Keratinocyte (primary cell): ENCODE measurements at regions not wholly inside any gene's neighbourhood (a gene's known extent, or its start where the extent isn't known, plus 50 kb on each side); places are given as distances from the start of the nearest gene placed in this dataset.

Experiments
- DNase-seq: peaks from one replicate; pipeline ENCODE4 v3.0.0-alpha.2; 2011; ENCODE audit warnings: low read depth, missing footprints, low spot score
- FAIRE-seq: peaks from 2 replicates; lab custom pipeline; 2011; peaks lifted over from hg19 to GRCh38; lab: Jason Lieb, UNC
- H2AFZ ChIP-seq: 2 replicates; pipeline ENCODE4 v1.6.0; 2012; ENCODE audit warnings: low read length, control low read depth, inconsistent platforms; ENCODE audit not compliant: control insufficient read depth
- H3K27ac ChIP-seq: 2 replicates; pipeline ENCODE4 v1.5.1; 2011; ENCODE audit warnings: low read length; ENCODE audit not compliant: control insufficient read depth, insufficient read depth
- H3K27me3 ChIP-seq: 3 replicates; pipeline ENCODE4 v1.6.0; 2011; ENCODE audit warnings: low read length; ENCODE audit not compliant: control insufficient read depth, insufficient read depth; ENCODE audit errors: extremely low read depth
- H3K36me3 ChIP-seq, 2 experiments: 2 replicates in 1 of 2; 3 replicates in 1 of 2; pipeline ENCODE4 v1.5.1; 2011; ENCODE audit warnings: low read length in 2 of 2, mild to moderate bottlenecking in 1 of 2; ENCODE audit not compliant: control insufficient read depth in 2 of 2, insufficient read depth in 2 of 2; ENCODE audit errors: extremely low read depth in 1 of 2
- H3K4me1 ChIP-seq: 3 replicates; pipeline ENCODE4 v1.5.1; 2011; ENCODE audit warnings: low read length; ENCODE audit not compliant: control insufficient read depth, insufficient read depth; ENCODE audit errors: extremely low read depth
- H3K4me2 ChIP-seq: 3 replicates; pipeline ENCODE4 v1.6.0; 2011; ENCODE audit warnings: low read depth, low read length; ENCODE audit not compliant: control insufficient read depth, insufficient read depth; ENCODE audit errors: extremely low read depth
- H3K4me3 ChIP-seq, 3 experiments: fragments of 200-600 bp in 1 of 3; sonication (generic) in 1 of 3; 2 replicates in 2 of 3; 3 replicates in 1 of 3; pipeline ENCODE4 v1.5.1; 2011 to 2016; ENCODE audit warnings: low read length in 3 of 3, mild to moderate bottlenecking in 3 of 3, control low read depth in 2 of 3, inconsistent platforms in 1 of 3, low read depth in 1 of 3, mixed read lengths in 1 of 3, mixed run types in 1 of 3, moderate library complexity in 1 of 3; ENCODE audit not compliant: control insufficient read depth in 2 of 3, insufficient read depth in 2 of 3; ENCODE audit errors: extremely low read depth in 1 of 3
- H3K79me2 ChIP-seq: 2 replicates; pipeline ENCODE4 v1.6.0; 2012; ENCODE audit warnings: low read length; ENCODE audit not compliant: control insufficient read depth, insufficient read depth
- H3K9ac ChIP-seq: 3 replicates; pipeline ENCODE4 v1.6.0; 2011; ENCODE audit warnings: low read length; ENCODE audit not compliant: control insufficient read depth, insufficient read depth; ENCODE audit errors: extremely low read depth
- H3K9me1 ChIP-seq: 3 replicates; pipeline ENCODE4 v1.6.0; 2011; ENCODE audit warnings: low read length; ENCODE audit not compliant: control insufficient read depth, insufficient read depth; ENCODE audit errors: extremely low read depth
- H3K9me3 ChIP-seq: 2 replicates; pipeline ENCODE4 v1.5.1; 2012; ENCODE audit warnings: low read depth, low read length; ENCODE audit not compliant: control insufficient read depth
- H4K20me1 ChIP-seq: 3 replicates; pipeline ENCODE4 v1.6.0; 2011; ENCODE audit warnings: low read length; ENCODE audit not compliant: control insufficient read depth, insufficient read depth; ENCODE audit errors: extremely low read depth
- EZH2 ChIP-seq: IDR thresholded peaks from one replicate; pipeline ENCODE4 v1.6.1; 2012; ENCODE audit warnings: inconsistent platforms, mild to moderate bottlenecking, low read length, moderate library complexity
- dilution Hi-C: fragments of 300-500 bp; cut with MboI; formaldehyde crosslinking; loops from one replicate; pipeline ENCODE4 v1.7.0; 2020; ENCODE audit warnings: low sequenced_read_pairs; ENCODE audit not compliant: extremely low pct_ligation_motif_present
- TF ChIP-seq, protein P1 (sequence below), 3 experiments: IDR thresholded peaks in 1 of 3; conservative IDR thresholded peaks in 1 of 3; optimal IDR thresholded peaks in 1 of 3; 2 replicates in 2 of 3; 3 replicates in 1 of 3; pipeline versions ENCODE3 to v1.5.1; 2011; ENCODE audit warnings: low read length in 3 of 3, mild to moderate bottlenecking in 3 of 3, moderate library complexity in 2 of 3, control low read depth in 1 of 3, inconsistent platforms in 1 of 3; ENCODE audit not compliant: insufficient read depth in 2 of 3; ENCODE audit errors: extremely low read depth in 1 of 3

DNA sequence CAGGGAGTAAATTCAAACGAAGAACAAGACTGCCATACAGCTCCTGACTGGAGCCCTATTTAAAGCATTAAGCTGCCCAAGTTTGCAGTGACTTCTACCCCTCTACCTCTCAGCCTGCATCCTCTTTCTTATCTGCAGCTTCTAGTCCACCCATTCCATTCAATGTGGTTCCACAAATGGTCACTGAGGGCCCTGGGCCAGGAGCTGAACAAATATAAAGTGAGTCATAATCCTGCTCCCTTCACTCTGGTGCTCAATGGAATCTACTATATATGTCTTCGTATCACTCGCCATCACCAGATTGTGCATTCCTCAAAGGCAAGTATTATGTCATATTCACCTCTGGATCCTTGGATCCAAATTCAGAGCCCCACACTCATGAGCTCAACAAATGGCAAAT, 398.7 kb downstream of the BRINP2 start:
- H2AFZ ChIP-seq, result no peak overlapping the region
- no peak for DNase-seq
- FAIRE-seq, result no peak
- no peaks in the 10 kb centered on the region for H3K9me1 ChIP-seq
- H3K36me3 ChIP-seq, result no peaks in the 10 kb centered on the region
- H3K4me2 ChIP-seq, result no peak overlapping the region
- H4K20me1 ChIP-seq, result no peaks in the 10 kb centered on the region
- H3K27me3 ChIP-seq, result no peaks in the 10 kb centered on the region
- dilution Hi-C loops, result no loop called here
- H3K27ac ChIP-seq, result no peak overlapping the region
- H3K79me2 ChIP-seq, result no peaks in the 10 kb centered on the region
- H3K9ac ChIP-seq, result no peak overlapping the region
- H3K9me3 ChIP-seq, result no peaks in the 10 kb centered on the region
- H3K4me3 ChIP-seq, result no peak overlapping the region
- peaks cover 6% of the 10 kb centered on the region for H3K4me1 ChIP-seq
- TF ChIP-seq EZH2, result no peak
- TF ChIP-seq, protein P1, sequence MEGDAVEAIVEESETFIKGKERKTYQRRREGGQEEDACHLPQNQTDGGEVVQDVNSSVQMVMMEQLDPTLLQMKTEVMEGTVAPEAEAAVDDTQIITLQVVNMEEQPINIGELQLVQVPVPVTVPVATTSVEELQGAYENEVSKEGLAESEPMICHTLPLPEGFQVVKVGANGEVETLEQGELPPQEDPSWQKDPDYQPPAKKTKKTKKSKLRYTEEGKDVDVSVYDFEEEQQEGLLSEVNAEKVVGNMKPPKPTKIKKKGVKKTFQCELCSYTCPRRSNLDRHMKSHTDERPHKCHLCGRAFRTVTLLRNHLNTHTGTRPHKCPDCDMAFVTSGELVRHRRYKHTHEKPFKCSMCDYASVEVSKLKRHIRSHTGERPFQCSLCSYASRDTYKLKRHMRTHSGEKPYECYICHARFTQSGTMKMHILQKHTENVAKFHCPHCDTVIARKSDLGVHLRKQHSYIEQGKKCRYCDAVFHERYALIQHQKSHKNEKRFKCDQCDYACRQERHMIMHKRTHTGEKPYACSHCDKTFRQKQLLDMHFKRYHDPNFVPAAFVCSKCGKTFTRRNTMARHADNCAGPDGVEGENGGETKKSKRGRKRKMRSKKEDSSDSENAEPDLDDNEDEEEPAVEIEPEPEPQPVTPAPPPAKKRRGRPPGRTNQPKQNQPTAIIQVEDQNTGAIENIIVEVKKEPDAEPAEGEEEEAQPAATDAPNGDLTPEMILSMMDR (optimal IDR thresholded peaks at IDR 0.05 in 1 of 3, IDR thresholded peaks at IDR 0.05 in 1 of 3, conservative IDR thresholded peaks at IDR 0.05 in 1 of 3; ENCODE audit: extremely low read depth in 1 of 3, insufficient read depth in 2 of 3, low read length in 3 of 3), result no peak

- no peaks in the 10 kb centered on the region for H3K79me2 ChIP-seq
- DNase-seq (no peak), FAIRE-seq (no peak)
- no peak overlapping the region for H3K4me3 ChIP-seq
- H4K20me1 ChIP-seq, result no peaks in the 10 kb centered on the region
- H3K4me1 ChIP-seq, result no peaks in the 10 kb centered on the region
- H3K27ac ChIP-seq, result no peak overlapping the region
- H3K4me2 ChIP-seq, result no peak overlapping the region
- dilution Hi-C loops, result no loop called here
- no peaks in the 10 kb centered on the region for H3K27me3 ChIP-seq
- no peak overlapping the region for H2AFZ ChIP-seq
- H3K9me3 ChIP-seq, result no peaks in the 10 kb centered on the region
- TF ChIP-seq, protein P1 (optimal IDR thresholded peaks at IDR 0.05 in 1 of 3, IDR thresholded peaks at IDR 0.05 in 1 of 3, conservative IDR thresholded peaks at IDR 0.05 in 1 of 3; ENCODE audit: extremely low read depth in 1 of 3, insufficient read depth in 2 of 3, low read length in 3 of 3), result peak; percentile 14 to 32 (median 19)
- TF ChIP-seq EZH2, result no peak
- H3K9me1 ChIP-seq, result no peaks in the 10 kb centered on the region
- no peaks in the 10 kb centered on the region for H3K36me3 ChIP-seq
- no peak overlapping the region for H3K9ac ChIP-seq
Measured at GRCh38 chr1:177568622-177569021, 397.9 kb downstream of the BRINP2 start.
